ENCODE measurements at regions not wholly inside any gene's neighbourhood (a gene's known extent, or its start where the extent isn't known, plus 50 kb on each side); places are given as distances from the start of the nearest gene placed in this dataset.

GRCh38 chr2:128444121-128444771 is 125.6 kb upstream of the HS6ST1 start:
- H3K27ac ChIP-seq (ENCODE audit: low read depth, low read length): no peak overlapping the region
- H3K9ac ChIP-seq (ENCODE audit: low read length): no peak overlapping the region
- no peaks in the 10 kb centered on the region for H3K27me3 ChIP-seq (ENCODE audit: control insufficient read depth in 1 of 2, insufficient read depth in 2 of 2, low read length in 2 of 2)
- no peak overlapping the region for H3K4me3 ChIP-seq (ENCODE audit: low read depth in 1 of 2, low read length in 2 of 2)
- H3K9me3 ChIP-seq (ENCODE audit: low read length): no peaks in the 10 kb centered on the region
- no peaks in the 10 kb centered on the region for H3K36me3 ChIP-seq (ENCODE audit: insufficient read depth, low read length)
- no peaks in the 10 kb centered on the region for H3K4me1 ChIP-seq (ENCODE audit: insufficient read depth, low read length)

GRCh38 chr2:128444816-128445522 is 126.3 kb upstream of the HS6ST1 start:
- Histone ChIP-seq H3K9ac (ENCODE audit: low read length) (no peak overlapping the region), H3K27ac (ENCODE audit: low read depth, low read length) (no peak overlapping the region), H3K27me3 (ENCODE audit: control insufficient read depth in 1 of 2, insufficient read depth in 2 of 2, low read length in 2 of 2) (no peaks in the 10 kb centered on the region), H3K36me3 (ENCODE audit: insufficient read depth, low read length) (no peaks in the 10 kb centered on the region), H3K4me1 (ENCODE audit: insufficient read depth, low read length) (no peaks in the 10 kb centered on the region), H3K9me3 (ENCODE audit: low read length) (no peaks in the 10 kb centered on the region), H3K4me3 (ENCODE audit: low read depth in 1 of 2, low read length in 2 of 2) (no peak overlapping the region)

DNA sequence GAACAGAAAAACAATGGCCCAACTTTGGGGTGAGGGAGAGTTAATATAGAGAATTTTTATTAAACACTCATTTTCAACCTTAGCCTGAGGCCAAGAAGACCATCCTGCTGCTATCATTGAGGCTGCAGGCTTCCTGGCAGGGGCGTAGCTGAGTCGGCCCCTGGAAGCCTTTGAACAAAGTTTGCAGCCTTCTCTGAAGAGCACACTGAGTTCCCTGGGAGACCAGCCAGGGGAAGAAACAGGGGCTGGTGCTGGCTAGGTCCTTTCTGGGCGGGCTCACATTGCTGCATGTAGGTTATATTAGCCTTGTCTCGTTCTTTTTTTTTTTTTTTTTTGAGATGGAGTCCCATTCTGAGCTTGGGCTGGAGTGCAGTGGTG is 126.8 kb upstream of the HS6ST1 start:
- Histone ChIP-seq H3K27ac (ENCODE audit: low read depth, low read length) (no peak overlapping the region), H3K9ac (ENCODE audit: low read length) (no peak overlapping the region), H3K4me1 (ENCODE audit: insufficient read depth, low read length) (no peaks in the 10 kb centered on the region), H3K4me3 (ENCODE audit: low read depth in 1 of 2, low read length in 2 of 2) (no peak overlapping the region), H3K36me3 (ENCODE audit: insufficient read depth, low read length) (no peaks in the 10 kb centered on the region), H3K9me3 (ENCODE audit: low read length) (no peaks in the 10 kb centered on the region), H3K27me3 (ENCODE audit: control insufficient read depth in 1 of 2, insufficient read depth in 2 of 2, low read length in 2 of 2) (no peaks in the 10 kb centered on the region)

DNA sequence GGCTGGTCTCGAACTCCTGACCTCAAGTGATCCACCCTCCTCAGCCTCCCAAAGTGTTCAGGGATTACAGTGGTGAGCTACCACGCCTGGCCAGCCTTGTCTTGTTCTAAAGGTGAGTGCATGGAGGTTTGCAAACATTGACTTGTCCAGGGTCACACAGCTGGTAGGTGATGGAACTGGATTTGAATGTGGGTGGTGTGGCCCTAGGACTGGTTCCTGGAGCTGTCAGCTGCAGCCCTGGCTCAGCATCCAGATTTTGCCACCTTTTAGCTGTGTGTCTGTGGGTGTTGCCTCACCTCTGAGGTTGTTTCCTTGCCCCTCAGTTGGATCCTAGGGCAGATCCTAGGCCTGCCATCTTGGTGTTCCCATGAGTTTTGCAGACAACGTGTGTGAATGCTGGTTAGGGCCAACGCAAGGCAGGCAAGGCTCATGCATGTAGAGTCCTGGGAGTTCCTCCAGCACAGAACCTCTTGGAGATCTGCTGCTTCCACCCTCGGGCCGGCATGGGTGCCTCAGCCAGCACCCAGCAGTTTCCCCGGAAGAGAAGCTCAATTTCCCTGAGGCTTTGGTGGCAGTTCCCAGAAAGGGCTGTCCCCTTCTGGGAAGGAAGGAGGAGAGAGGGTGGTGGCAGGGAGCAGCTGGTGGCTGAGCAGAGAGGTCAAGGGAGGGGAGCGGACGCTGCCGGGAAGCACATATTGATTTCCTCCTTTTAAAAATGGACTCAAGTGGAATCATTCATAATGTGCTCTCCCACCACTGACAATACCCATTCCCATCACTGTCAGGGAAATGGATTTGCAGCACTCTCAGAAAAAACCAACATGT is 127.6 kb upstream of the HS6ST1 start:
- H3K27ac ChIP-seq (ENCODE audit: low read depth, low read length): no peak overlapping the region
- no peaks in the 10 kb centered on the region for H3K27me3 ChIP-seq (ENCODE audit: control insufficient read depth in 1 of 2, insufficient read depth in 2 of 2, low read length in 2 of 2)
- no peaks in the 10 kb centered on the region for H3K36me3 ChIP-seq (ENCODE audit: insufficient read depth, low read length)
- H3K9me3 ChIP-seq (ENCODE audit: low read length): no peaks in the 10 kb centered on the region
- no peaks in the 10 kb centered on the region for H3K4me1 ChIP-seq (ENCODE audit: insufficient read depth, low read length)
- H3K4me3 ChIP-seq (ENCODE audit: low read depth in 1 of 2, low read length in 2 of 2): no peak overlapping the region
- no peak overlapping the region for H3K9ac ChIP-seq (ENCODE audit: low read length)

DNA sequence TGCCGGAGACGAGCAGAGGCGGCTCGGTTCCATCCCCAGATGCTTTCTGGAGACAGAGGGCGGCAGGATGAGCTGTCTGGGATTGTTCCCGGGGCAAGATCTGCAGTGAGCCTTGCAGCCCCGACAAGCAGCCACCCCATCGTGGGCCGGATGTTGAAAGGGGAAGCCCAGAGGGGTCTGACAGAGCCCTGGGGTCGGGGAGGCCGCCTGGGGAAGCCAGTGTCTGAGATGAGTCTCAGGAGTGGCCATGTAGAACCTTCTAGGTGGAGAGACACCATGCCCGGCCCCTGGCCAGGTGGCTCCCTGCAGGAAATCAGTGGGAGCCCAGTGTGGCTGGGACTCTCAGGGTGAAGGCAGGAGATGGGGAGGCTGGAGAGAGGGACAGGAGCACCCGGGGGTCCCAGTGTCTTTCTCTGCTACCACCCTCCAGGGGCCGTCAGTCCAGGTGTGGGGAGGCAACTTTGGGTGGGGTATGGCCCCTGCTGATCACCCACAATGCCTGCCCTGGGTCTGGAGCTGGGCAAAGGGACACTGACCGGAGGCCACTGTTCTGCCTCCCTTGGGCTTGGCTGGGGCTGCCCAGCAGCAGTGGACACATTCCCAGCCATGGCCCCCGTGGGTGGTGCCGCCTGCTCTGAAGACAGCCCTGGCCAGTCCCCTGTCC is 128.3 kb upstream of the HS6ST1 start:
- Histone ChIP-seq H3K4me1 (ENCODE audit: insufficient read depth, low read length) (no peaks in the 10 kb centered on the region), H3K4me3 (ENCODE audit: low read depth in 1 of 2, low read length in 2 of 2) (no peak overlapping the region), H3K27ac (ENCODE audit: low read depth, low read length) (no peak overlapping the region), H3K9me3 (ENCODE audit: low read length) (no peaks in the 10 kb centered on the region), H3K27me3 (ENCODE audit: control insufficient read depth in 1 of 2, insufficient read depth in 2 of 2, low read length in 2 of 2) (no peaks in the 10 kb centered on the region), H3K9ac (ENCODE audit: low read length) (no peak overlapping the region), H3K36me3 (ENCODE audit: insufficient read depth, low read length) (no peaks in the 10 kb centered on the region)

DNA sequence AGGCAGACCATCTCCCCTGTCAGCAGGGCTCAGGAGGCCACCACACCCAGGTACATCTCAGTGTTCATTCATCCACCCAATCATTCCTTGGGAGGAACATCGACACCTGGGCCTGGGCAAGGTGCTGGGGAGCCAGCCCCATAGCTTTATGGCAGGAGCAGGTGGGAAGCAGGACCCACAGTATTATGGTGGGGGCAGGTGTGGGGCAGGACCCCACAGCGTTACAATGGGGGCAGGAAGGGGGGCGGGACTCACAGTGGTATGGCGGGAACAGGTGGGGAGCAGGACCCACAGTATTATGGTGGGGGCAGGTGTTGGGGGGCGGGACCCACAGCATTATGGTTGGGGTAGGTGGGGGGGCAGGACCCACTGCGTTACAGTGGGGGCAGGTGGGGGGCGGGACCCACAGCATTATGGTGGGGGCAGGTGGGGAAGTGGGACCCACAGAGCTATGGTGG is 128.9 kb upstream of the HS6ST1 start:
- Histone ChIP-seq H3K27me3 (ENCODE audit: control insufficient read depth in 1 of 2, insufficient read depth in 2 of 2, low read length in 2 of 2) (no peaks in the 10 kb centered on the region), H3K9me3 (ENCODE audit: low read length) (no peaks in the 10 kb centered on the region), H3K27ac (ENCODE audit: low read depth, low read length) (no peak overlapping the region), H3K4me1 (ENCODE audit: insufficient read depth, low read length) (no peaks in the 10 kb centered on the region), H3K4me3 (ENCODE audit: low read depth in 1 of 2, low read length in 2 of 2) (no peak overlapping the region), H3K9ac (ENCODE audit: low read length) (no peak overlapping the region), H3K36me3 (ENCODE audit: insufficient read depth, low read length) (no peaks in the 10 kb centered on the region)

DNA sequence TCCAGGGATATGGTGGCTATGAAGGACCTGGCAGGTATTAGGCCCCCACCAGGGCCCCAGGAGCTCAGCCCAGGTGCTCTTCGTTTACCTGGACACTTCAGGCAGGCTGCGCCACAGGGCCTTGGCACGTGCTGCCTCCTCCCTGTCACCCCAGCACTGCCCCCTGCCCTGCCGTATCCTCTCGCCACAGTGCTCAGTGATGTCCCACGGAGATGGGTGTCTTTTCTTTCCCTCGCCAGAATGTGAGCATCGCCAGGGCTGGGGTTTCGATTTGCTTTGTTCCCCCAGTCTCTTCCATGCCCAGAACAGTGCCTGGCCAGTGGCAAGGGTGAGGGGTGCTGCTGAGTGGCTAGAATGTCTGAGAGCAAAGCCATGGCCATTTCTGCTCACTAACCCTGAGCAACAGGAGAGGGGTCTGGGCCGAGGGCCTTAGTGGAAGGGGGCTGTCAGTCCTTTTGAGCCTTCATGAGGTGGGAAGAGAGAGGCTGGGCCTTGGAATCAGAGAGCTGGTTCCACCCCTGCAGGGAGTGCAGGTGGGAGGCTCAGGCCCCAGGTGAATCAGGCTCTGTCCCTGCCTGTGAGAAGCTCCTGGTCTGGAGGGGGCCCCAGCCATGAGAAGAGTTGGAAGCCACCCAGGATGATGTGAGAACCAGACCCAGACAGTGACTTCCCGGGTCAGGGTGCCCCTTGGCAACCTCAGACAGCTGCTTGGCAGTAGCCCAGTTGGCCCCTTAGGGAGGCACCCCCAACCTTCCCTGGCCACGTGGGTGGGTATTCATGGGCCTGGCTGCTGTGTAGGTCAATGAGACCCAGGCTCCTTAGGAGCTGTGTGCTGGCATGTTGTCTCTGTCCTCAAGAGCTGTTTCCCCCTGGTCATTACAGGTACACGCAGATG is 129.9 kb upstream of the HS6ST1 start:
- no peaks in the 10 kb centered on the region for H3K9me3 ChIP-seq (ENCODE audit: low read length)
- no peaks in the 10 kb centered on the region for H3K36me3 ChIP-seq (ENCODE audit: insufficient read depth, low read length)
- H3K4me3 ChIP-seq (ENCODE audit: low read depth in 1 of 2, low read length in 2 of 2): no peak overlapping the region
- no peaks in the 10 kb centered on the region for H3K27me3 ChIP-seq (ENCODE audit: control insufficient read depth in 1 of 2, insufficient read depth in 2 of 2, low read length in 2 of 2)
- no peaks in the 10 kb centered on the region for H3K4me1 ChIP-seq (ENCODE audit: insufficient read depth, low read length)
- no peak overlapping the region for H3K9ac ChIP-seq (ENCODE audit: low read length)
- H3K27ac ChIP-seq (ENCODE audit: low read depth, low read length): no peak overlapping the region

- Histone ChIP-seq H3K9ac (ENCODE audit: low read length) (no peak overlapping the region), H3K27me3 (ENCODE audit: control insufficient read depth in 1 of 2, insufficient read depth in 2 of 2, low read length in 2 of 2) (no peaks in the 10 kb centered on the region), H3K4me3 (ENCODE audit: low read depth in 1 of 2, low read length in 2 of 2) (no peak overlapping the region), H3K36me3 (ENCODE audit: insufficient read depth, low read length) (no peaks in the 10 kb centered on the region), H3K9me3 (ENCODE audit: low read length) (no peaks in the 10 kb centered on the region), H3K4me1 (ENCODE audit: insufficient read depth, low read length) (no peaks in the 10 kb centered on the region), H3K27ac (ENCODE audit: low read depth, low read length) (no peak overlapping the region)
These were observed 130.8 kb upstream of the HS6ST1 start for GRCh38 chr2:128449226-128450061.

GRCh38 chr2:128450211-128451024 is 131.8 kb upstream of the HS6ST1 start:
- Histone ChIP-seq H3K4me1 (ENCODE audit: insufficient read depth, low read length) (no peaks in the 10 kb centered on the region), H3K27me3 (ENCODE audit: control insufficient read depth in 1 of 2, insufficient read depth in 2 of 2, low read length in 2 of 2) (no peaks in the 10 kb centered on the region), H3K36me3 (ENCODE audit: insufficient read depth, low read length) (no peaks in the 10 kb centered on the region), H3K9me3 (ENCODE audit: low read length) (no peaks in the 10 kb centered on the region), H3K4me3 (ENCODE audit: low read depth in 1 of 2, low read length in 2 of 2) (no peak overlapping the region), H3K9ac (ENCODE audit: low read length) (no peak overlapping the region), H3K27ac (ENCODE audit: low read depth, low read length) (no peak overlapping the region)

Measured in muscle layer of colon (tissue), 2 donors.